Activated naive CD4-positive, alpha-beta T cell treated with anti-CD3 and anti-CD28 coated beads for 36 hours (primary cell): ENCODE measurements at regions not wholly inside any gene's neighbourhood (a gene's known extent, or its start where the extent isn't known, plus 50 kb on each side); places are given as distances from the start of the nearest gene placed in this dataset.

ENCODE experiments used
- CTCF ChIA-PET: fragments of 350-600 bp; sonication (Branson Sonifier 250); formaldehyde crosslinking; loops from one replicate; lab custom pipeline; 2021; ENCODE audit warnings: antibody characterized with exemption; lab: Charles Lee
- DNase-seq: peaks from one replicate; pipeline ENCODE4 v3.0.0-alpha.2; 2020
- H3K27ac Mint-ChIP-seq: one replicate; pipeline ENCODE4 v1.8.0; 2021; ENCODE audit warnings: mild to moderate bottlenecking, mixed read lengths
- H3K27me3 Mint-ChIP-seq: one replicate; pipeline ENCODE4 v1.8.0; 2021; ENCODE audit warnings: low read depth, mixed read lengths
- H3K36me3 Mint-ChIP-seq: one replicate; pipeline ENCODE4 v1.8.0; 2021; ENCODE audit warnings: low read depth, mixed read lengths
- H3K4me1 Mint-ChIP-seq: one replicate; pipeline ENCODE4 v1.8.0; 2021; ENCODE audit warnings: low read depth, mixed read lengths
- H3K4me3 Mint-ChIP-seq: one replicate; pipeline ENCODE4 v1.8.0; 2021; ENCODE audit warnings: mild to moderate bottlenecking, moderate library complexity, mixed read lengths
- H3K9me3 Mint-ChIP-seq: one replicate; pipeline ENCODE4 v1.8.0; 2021; ENCODE audit warnings: mixed read lengths
- intact Hi-C: fragments of 100-400 bp; cut with micrococcal nuclease; formaldehyde crosslinking; loops from one replicate; pipeline ENCODE4 v1.15.1; 2023

DNA sequence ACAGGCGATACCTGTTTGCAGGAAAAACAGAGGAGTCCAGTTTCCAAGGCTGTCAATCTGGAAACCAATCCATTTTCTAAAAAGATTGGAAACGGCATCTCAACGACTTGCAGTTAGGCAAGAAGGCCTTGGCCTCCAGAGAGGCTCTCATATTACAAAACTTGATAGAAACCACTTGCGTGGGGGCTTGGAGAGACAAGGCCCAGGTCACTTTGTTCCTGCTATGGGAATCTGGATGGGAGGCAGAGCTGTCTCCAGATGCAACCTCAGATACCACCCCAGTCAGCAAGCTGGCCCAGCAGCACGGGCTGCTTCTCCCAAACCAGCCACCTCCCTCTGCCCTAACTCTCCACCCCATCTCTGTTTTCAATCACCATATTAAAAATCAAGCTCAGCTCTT lies 298.8 kb downstream of the TNS1 start:
- Mint-ChIP-seq H3K27ac (no peak overlapping the region), H3K36me3 (no peaks in the 10 kb centered on the region), H3K27me3 (no peaks in the 10 kb centered on the region), H3K4me3 (no peak overlapping the region), H3K9me3 (no peaks in the 10 kb centered on the region), H3K4me1 (no peaks in the 10 kb centered on the region)
- no peak for DNase-seq
- CTCF ChIA-PET: interaction anchor here (0.7 to 1.5 kb wide), 2 partner anchors 9 to 12 kb away, joined by 3 to 6 read pairs; no protein-coding TSS in a partner anchor
- intact Hi-C loops: no loop called here

- Mint-ChIP-seq H3K27me3 (no peaks in the 10 kb centered on the region), H3K4me3 (no peak overlapping the region), H3K36me3 (no peaks in the 10 kb centered on the region), H3K9me3 (no peaks in the 10 kb centered on the region), H3K27ac (no peak overlapping the region), H3K4me1 (no peaks in the 10 kb centered on the region)
- no peak for DNase-seq
- CTCF ChIA-PET: no interaction called here
- intact Hi-C loops: no loop called here
Observed at GRCh38 chr2:217703102-217703501, 299.7 kb downstream of the TNS1 start.

GRCh38 chr2:217701622-217702021 lies 301.2 kb downstream of the TNS1 start:
- Mint-ChIP-seq H3K27me3 (no peaks in the 10 kb centered on the region), H3K9me3 (no peaks in the 10 kb centered on the region), H3K4me3 (no peak overlapping the region), H3K27ac (no peak overlapping the region), H3K36me3 (no peaks in the 10 kb centered on the region), H3K4me1 (no peaks in the 10 kb centered on the region)
- CTCF ChIA-PET: no interaction called here
- intact Hi-C loops: no loop called here
- DNase-seq: no peak

DNA sequence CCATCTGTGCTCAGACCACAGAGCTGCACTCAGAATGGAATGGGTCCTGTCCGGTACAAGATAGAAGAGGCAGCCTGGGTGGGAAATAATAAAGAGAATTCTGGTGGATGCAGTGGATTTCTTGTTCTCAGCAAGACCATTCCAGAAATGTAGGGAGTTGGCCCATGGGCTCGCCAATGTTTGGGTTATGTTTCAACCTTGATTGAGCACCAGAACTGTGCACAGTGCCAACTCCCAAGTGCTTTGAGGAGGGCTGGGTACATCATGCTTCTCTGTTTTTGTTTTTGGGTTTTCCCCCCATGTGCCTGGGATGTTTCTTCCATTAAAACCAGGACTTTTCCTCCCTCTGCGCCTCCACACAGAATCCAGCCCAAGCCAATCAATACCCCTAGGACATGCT lies 304.1 kb downstream of the TNS1 start:
- Mint-ChIP-seq H3K4me1 (peaks cover 5% of the 10 kb centered on the region), H3K9me3 (no peaks in the 10 kb centered on the region), H3K27ac (no peak overlapping the region), H3K36me3 (no peaks in the 10 kb centered on the region), H3K4me3 (no peak overlapping the region), H3K27me3 (no peaks in the 10 kb centered on the region)
- DNase-seq: no peak
- CTCF ChIA-PET: no interaction called here
- intact Hi-C loops: no loop called here

DNA sequence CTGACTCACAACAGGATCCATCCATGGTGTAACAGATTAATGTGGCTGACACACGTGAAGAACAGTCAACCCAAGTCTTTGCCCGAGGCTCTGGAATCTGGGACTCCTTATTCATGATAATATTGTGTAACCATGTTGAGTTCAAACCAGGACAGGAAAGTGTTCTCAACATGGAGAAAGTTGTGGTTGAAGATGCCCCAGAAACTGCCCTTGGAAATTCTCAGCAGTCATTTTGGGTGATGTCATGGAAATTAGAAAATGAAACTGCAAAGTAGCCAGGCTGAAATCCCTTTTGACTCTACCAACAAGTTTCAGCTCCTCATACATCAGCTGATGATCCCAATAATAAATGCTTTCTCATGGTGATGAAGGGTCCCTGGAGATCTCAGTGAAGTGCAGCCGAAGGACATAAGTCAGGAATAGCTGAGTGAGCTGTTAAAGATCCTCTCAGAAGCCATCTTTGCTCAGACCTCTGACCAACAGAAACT lies 307.7 kb downstream of the TNS1 start:
- Mint-ChIP-seq H3K27ac (no peak overlapping the region), H3K4me3 (no peak overlapping the region), H3K36me3 (no peaks in the 10 kb centered on the region), H3K27me3 (no peaks in the 10 kb centered on the region), H3K9me3 (no peaks in the 10 kb centered on the region), H3K4me1 (peaks cover 5% of the 10 kb centered on the region)
- DNase-seq: no peak
- CTCF ChIA-PET: interaction anchor here (1.4 to 2.4 kb wide), 2 partner anchors 18 to 45 kb away, joined by 5 to 7 read pairs; no protein-coding TSS in a partner anchor
- intact Hi-C loops: no loop called here

DNA sequence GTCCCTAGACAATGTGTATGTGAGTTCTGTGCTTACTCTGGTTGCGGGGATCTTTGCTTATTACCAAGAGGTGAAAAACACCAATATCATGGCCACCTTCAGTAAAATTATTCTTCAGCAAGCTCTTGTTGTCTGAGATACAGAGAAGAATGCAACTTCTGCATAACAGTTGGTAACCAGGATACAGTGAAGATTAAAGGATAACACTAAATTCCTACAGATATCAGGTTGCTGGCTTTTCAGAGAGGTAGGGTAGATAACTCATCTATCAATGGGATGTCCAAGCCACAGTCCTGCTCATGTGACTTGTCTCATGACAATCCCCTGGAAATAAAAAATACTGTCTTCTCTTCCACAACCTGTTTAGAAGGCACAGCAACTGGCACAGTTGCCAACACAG lies 308.5 kb downstream of the TNS1 start:
- CTCF ChIA-PET: interaction anchor here (2.4 kb wide), 1 partner anchor 18 kb away, joined by 7 read pairs; no protein-coding TSS in a partner anchor
- no peak for DNase-seq
- H3K4me1 Mint-ChIP-seq: peaks cover 5% of the 10 kb centered on the region
- H3K27me3 Mint-ChIP-seq: no peaks in the 10 kb centered on the region
- no peak overlapping the region for H3K27ac Mint-ChIP-seq
- intact Hi-C loops: no loop called here
- no peak overlapping the region for H3K4me3 Mint-ChIP-seq
- H3K9me3 Mint-ChIP-seq: no peaks in the 10 kb centered on the region
- no peaks in the 10 kb centered on the region for H3K36me3 Mint-ChIP-seq

DNA sequence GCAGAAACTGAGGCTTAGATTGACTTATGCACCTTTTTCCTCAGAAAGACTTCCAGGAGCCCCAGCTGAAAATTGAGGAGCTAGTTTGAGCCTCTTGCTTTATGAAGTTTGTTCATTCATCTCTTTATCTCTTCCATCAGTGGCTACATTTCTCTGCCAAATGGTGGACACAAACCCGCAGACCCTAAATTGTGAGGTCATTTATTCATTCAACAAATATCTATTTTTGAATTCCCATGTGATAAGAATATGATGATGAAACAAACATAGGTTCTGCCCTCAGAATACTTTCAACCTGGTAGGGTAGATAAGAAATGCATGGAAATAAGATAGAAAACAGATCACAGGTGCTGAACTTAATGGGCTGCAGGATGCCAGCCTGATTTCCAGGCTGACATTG lies 309.4 kb downstream of the TNS1 start:
- DNase-seq: no peak
- peaks cover 5% of the 10 kb centered on the region for H3K4me1 Mint-ChIP-seq
- H3K27ac Mint-ChIP-seq: no peak overlapping the region
- intact Hi-C loops: no loop called here
- CTCF ChIA-PET: interaction anchor here (2.4 kb wide), 1 partner anchor 19 kb away, joined by 7 read pairs; no protein-coding TSS in a partner anchor
- H3K27me3 Mint-ChIP-seq: no peaks in the 10 kb centered on the region
- no peak overlapping the region for H3K4me3 Mint-ChIP-seq
- no peaks in the 10 kb centered on the region for H3K36me3 Mint-ChIP-seq
- H3K9me3 Mint-ChIP-seq: no peaks in the 10 kb centered on the region

GRCh38 chr2:217691920-217692666 lies 310.7 kb downstream of the TNS1 start:
- no peaks in the 10 kb centered on the region for H3K27me3 Mint-ChIP-seq

GRCh38 chr2:217691516-217691915 lies 311.3 kb downstream of the TNS1 start:
- no peaks in the 10 kb centered on the region for H3K36me3 Mint-ChIP-seq
- H3K4me3 Mint-ChIP-seq: no peak overlapping the region
- intact Hi-C loops: no loop called here
- CTCF ChIA-PET: no interaction called here
- no peaks in the 10 kb centered on the region for H3K9me3 Mint-ChIP-seq
- no peak for DNase-seq
- H3K27ac Mint-ChIP-seq: no peak overlapping the region
- no peaks in the 10 kb centered on the region for H3K27me3 Mint-ChIP-seq
- H3K4me1 Mint-ChIP-seq: peaks cover 5% of the 10 kb centered on the region

More at GRCh38 chr2:217691920-217692666, 310.7 kb downstream of the TNS1 start:
- Mint-ChIP-seq H3K9me3 (no peaks in the 10 kb centered on the region), H3K27ac (no peak overlapping the region), H3K36me3 (no peaks in the 10 kb centered on the region), H3K4me3 (no peak overlapping the region), H3K4me1 (peaks cover 5% of the 10 kb centered on the region)
- DNase-seq: no peak
- CTCF ChIA-PET: no interaction called here
- intact Hi-C loops: no loop called here

- Mint-ChIP-seq H3K4me3 (no peak overlapping the region), H3K4me1 (no peaks in the 10 kb centered on the region)
- intact Hi-C loops: no loop called here
Observed at GRCh38 chr2:217689053-217689452, 313.7 kb downstream of the TNS1 start.

GRCh38 chr2:217688494-217688893 lies 314.3 kb downstream of the TNS1 start:
- intact Hi-C loops: no loop called here
- H3K27ac Mint-ChIP-seq: no peak overlapping the region

More at GRCh38 chr2:217689053-217689452, 313.7 kb downstream of the TNS1 start:
- no peak for DNase-seq
- H3K27ac Mint-ChIP-seq: no peak overlapping the region
- CTCF ChIA-PET: no interaction called here
- no peaks in the 10 kb centered on the region for H3K27me3 Mint-ChIP-seq
- H3K36me3 Mint-ChIP-seq: no peaks in the 10 kb centered on the region
- H3K9me3 Mint-ChIP-seq: no peaks in the 10 kb centered on the region

DNA sequence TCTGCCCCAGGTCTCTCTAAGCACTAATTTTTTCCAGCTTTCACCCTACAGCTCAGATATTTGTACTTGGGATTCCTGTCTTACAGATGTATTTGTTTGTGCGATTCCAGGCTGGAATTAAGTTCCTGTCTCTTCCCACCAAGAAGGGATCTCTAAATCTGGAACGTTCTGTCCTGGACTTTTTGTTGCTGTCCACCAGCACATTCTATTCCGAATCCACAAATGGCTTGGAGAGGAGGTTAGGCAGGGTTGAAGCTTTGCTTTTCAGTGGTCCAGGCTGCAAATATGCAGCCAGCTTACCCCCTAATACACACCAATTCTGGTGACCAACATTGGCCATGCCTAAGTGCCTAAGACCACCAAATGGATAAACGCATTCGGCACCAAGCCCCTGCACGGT lies 315.0 kb downstream of the TNS1 start:
- H3K4me3 Mint-ChIP-seq: no peak overlapping the region

More at GRCh38 chr2:217688494-217688893, 314.3 kb downstream of the TNS1 start:
- no peak for DNase-seq
- no peaks in the 10 kb centered on the region for H3K4me1 Mint-ChIP-seq
- CTCF ChIA-PET: no interaction called here
- H3K27me3 Mint-ChIP-seq: no peaks in the 10 kb centered on the region
- H3K36me3 Mint-ChIP-seq: no peaks in the 10 kb centered on the region
- no peaks in the 10 kb centered on the region for H3K9me3 Mint-ChIP-seq
- H3K4me3 Mint-ChIP-seq: no peak overlapping the region

GRCh38 chr2:217685255-217685605 lies 317.6 kb downstream of the TNS1 start:
- H3K36me3 Mint-ChIP-seq: no peaks in the 10 kb centered on the region
- no peaks in the 10 kb centered on the region for H3K4me1 Mint-ChIP-seq
- H3K4me3 Mint-ChIP-seq: no peak overlapping the region
- H3K9me3 Mint-ChIP-seq: no peaks in the 10 kb centered on the region
- no peak for DNase-seq
- H3K27me3 Mint-ChIP-seq: no peaks in the 10 kb centered on the region
- CTCF ChIA-PET: no interaction called here
- intact Hi-C loops: no loop called here
- no peak overlapping the region for H3K27ac Mint-ChIP-seq

More for the DNA sequence above, 315.0 kb downstream of the TNS1 start:
- no peaks in the 10 kb centered on the region for H3K9me3 Mint-ChIP-seq
- intact Hi-C loops: no loop called here
- CTCF ChIA-PET: interaction anchor here (0.7 kb wide), 1 partner anchor 25 kb away, joined by 4 read pairs; no protein-coding TSS in a partner anchor
- H3K27me3 Mint-ChIP-seq: no peaks in the 10 kb centered on the region
- no peaks in the 10 kb centered on the region for H3K4me1 Mint-ChIP-seq
- no peak overlapping the region for H3K27ac Mint-ChIP-seq
- DNase-seq: no peak
- no peaks in the 10 kb centered on the region for H3K36me3 Mint-ChIP-seq
